Subcutaneous abdominal adipose tissue (tissue), 5 donors: ENCODE measurements at regions not wholly inside any gene's neighbourhood (a gene's known extent, or its start where the extent isn't known, plus 50 kb on each side); places are given as distances from the start of the nearest gene placed in this dataset.

Experiments used
- H3K27ac ChIP-seq: one replicate; pipeline ENCODE4 v1.7.0; 2013; ENCODE audit warnings: low read depth, mild to moderate bottlenecking, inconsistent platforms, low read length, moderate library complexity
- H3K27me3 ChIP-seq, 5 donors: one replicate each; pipeline ENCODE4 v1.7.0; 2013; ENCODE audit warnings: low read length in 5 of 5, inconsistent platforms in 1 of 5; ENCODE audit not compliant: control insufficient read depth in 5 of 5, insufficient read depth in 4 of 5
- H3K36me3 ChIP-seq, 5 donors: one replicate each; pipeline ENCODE4 v1.7.0; 2013; ENCODE audit warnings: low read length in 5 of 5; ENCODE audit not compliant: control insufficient read depth in 5 of 5, insufficient read depth in 5 of 5
- H3K4me1 ChIP-seq, 5 donors: one replicate each; pipeline ENCODE4 v1.7.0; 2013; ENCODE audit warnings: low read length in 5 of 5, mild to moderate bottlenecking in 3 of 5, moderate library complexity in 1 of 5; ENCODE audit not compliant: control insufficient read depth in 5 of 5, insufficient read depth in 5 of 5
- H3K4me3 ChIP-seq, 5 donors: one replicate each; pipeline ENCODE4 v1.7.0; 2013; ENCODE audit warnings: low read length in 5 of 5, low read depth in 1 of 5
- H3K9ac ChIP-seq, 5 donors: one replicate each; pipeline ENCODE4 v1.7.0; 2013; ENCODE audit warnings: low read length in 5 of 5, mild to moderate bottlenecking in 4 of 5, moderate library complexity in 3 of 5
- H3K9me3 ChIP-seq, 5 donors: one replicate each; pipeline ENCODE4 v1.7.0; 2013; ENCODE audit warnings: low read length in 5 of 5; ENCODE audit not compliant: control insufficient read depth in 5 of 5
- donor health status: healthy.
- donor health status: healthy.
- donor health status: healthy.
- donor health status: healthy.
- donor health status: healthy.

DNA sequence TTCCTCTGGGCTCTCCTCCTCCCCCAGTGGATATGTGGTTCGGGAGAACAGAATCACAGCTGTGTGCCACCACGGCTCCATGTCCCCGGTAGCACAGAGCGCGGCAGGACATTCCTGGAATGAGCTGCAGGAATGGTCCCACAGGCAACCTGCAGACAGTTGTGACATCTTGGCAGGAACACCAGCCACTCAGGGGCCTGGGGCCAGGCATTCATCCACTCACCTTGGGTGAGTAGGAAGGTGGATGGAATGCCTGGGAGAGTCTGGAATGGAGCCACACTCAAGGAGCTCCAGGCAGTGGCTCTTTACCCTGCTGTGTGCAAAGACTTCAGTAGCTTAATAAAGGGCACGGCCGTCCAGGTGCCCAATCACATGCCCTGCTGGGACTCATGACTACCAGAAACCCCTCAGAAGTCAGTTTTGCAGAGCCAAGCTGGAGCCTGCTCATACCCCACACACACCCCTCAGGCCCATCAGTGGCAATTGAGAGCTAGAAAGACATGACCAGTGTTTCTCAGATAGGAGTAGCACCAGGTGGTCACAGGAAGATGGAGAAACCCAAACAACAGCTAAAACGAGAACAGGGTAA is 117.3 kb upstream of the PRR20G start:
- Histone ChIP-seq H3K4me1 (peaks cover 0 to 5% (median 0%) of the 10 kb centered on the region in 5 donors), H3K27me3 (peaks cover 0 to 9% (median 5%) of the 10 kb centered on the region in 5 donors)

GRCh38 chr3:127404221-127405009 is 116.6 kb upstream of the PRR20G start:
- H3K4me3 ChIP-seq: no peak overlapping the region
- no peak overlapping the region for H3K27ac ChIP-seq
- H3K9ac ChIP-seq: no peak overlapping the region
- H3K27me3 ChIP-seq: peaks cover 0 to 8% (median 2%) of the 10 kb centered on the region in 5 donors
- no peaks in the 10 kb centered on the region for H3K36me3 ChIP-seq
- H3K4me1 ChIP-seq: peaks cover 0 to 5% (median 0%) of the 10 kb centered on the region in 5 donors
- no peaks in the 10 kb centered on the region for H3K9me3 ChIP-seq

More for the DNA sequence above, 117.3 kb upstream of the PRR20G start:
- Histone ChIP-seq H3K36me3 (no peaks in the 10 kb centered on the region), H3K9ac (no peak overlapping the region), H3K9me3 (no peaks in the 10 kb centered on the region), H3K27ac (no peak overlapping the region), H3K4me3 (no peak overlapping the region)

GRCh38 chr3:127403795-127404194 is 115.9 kb upstream of the PRR20G start:
- Histone ChIP-seq H3K27ac (no peak overlapping the region), H3K9me3 (no peaks in the 10 kb centered on the region), H3K4me1 (peaks cover 0 to 5% (median 3%) of the 10 kb centered on the region in 5 donors), H3K27me3 (peaks cover 0 to 3% (median 0%) of the 10 kb centered on the region in 5 donors), H3K36me3 (no peaks in the 10 kb centered on the region), H3K9ac (no peak overlapping the region), H3K4me3 (no peak overlapping the region)

- Histone ChIP-seq H3K27me3 (no peaks in the 10 kb centered on the region), H3K9me3 (no peaks in the 10 kb centered on the region), H3K27ac (no peak overlapping the region), H3K9ac (no peak overlapping the region), H3K4me3 (no peak overlapping the region), H3K4me1 (peaks cover 2 to 36% (median 24%) of the 10 kb centered on the region in 5 donors), H3K36me3 (no peaks in the 10 kb centered on the region)
Measured at GRCh38 chr3:127399154-127399553, 111.3 kb upstream of the PRR20G start.

GRCh38 chr3:127396473-127396872 is 108.6 kb upstream of the PRR20G start:
- H3K9me3 ChIP-seq: peaks cover 0 to 2% (median 0%) of the 10 kb centered on the region in 5 donors
- peaks cover 0 to 9% (median 3%) of the 10 kb centered on the region in 5 donors for H3K27me3 ChIP-seq
- no peak overlapping the region for H3K4me3 ChIP-seq
- no peaks in the 10 kb centered on the region for H3K36me3 ChIP-seq
- no peak overlapping the region for H3K9ac ChIP-seq
- H3K27ac ChIP-seq: no peak overlapping the region
- H3K4me1 ChIP-seq: peaks cover 2 to 36% (median 24%) of the 10 kb centered on the region in 5 donors

GRCh38 chr3:127395663-127396355 is 108.0 kb upstream of the PRR20G start:
- H3K36me3 ChIP-seq: no peaks in the 10 kb centered on the region

DNA sequence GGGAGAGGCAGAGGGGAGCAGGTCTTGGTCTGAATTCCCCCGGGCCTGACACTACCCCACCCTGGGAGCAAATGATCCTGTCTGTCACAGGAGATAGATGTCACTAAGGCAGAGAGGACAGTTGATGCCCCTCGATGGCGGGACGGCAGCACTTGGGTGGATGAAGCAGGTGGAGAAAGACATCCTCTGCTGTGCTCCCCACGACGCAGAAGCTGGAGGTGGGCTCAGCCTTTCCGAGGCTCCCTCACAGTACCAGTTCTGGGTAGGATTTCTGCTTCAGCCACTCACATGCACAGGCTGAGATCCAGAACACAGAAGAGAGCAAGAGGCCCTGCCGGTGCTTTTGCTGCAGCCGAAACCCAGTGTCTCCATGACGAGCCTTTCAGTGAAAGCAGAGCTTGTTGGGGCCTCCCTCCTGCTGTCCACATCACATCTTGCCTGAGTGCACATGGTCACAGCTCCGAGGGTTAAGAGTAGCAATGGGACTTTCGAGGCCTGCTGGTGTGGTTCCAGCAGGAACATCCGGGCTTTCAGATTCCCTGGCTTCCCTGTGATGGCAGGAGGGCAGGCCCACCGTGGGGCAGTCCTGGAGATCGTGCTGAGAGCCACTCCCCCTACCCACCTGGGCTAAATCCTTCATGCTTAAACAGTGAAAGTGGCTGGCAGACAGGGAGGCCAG is 107.3 kb upstream of the PRR20G start:
- Histone ChIP-seq H3K27ac (no peak overlapping the region), H3K9ac (no peak overlapping the region), H3K4me3 (no peak overlapping the region), H3K9me3 (peaks cover 0 to 2% (median 0%) of the 10 kb centered on the region in 5 donors), H3K36me3 (no peaks in the 10 kb centered on the region), H3K4me1 (peaks cover 2 to 36% (median 24%) of the 10 kb centered on the region in 5 donors), H3K27me3 (peaks cover 0 to 15% (median 11%) of the 10 kb centered on the region in 5 donors)

More at GRCh38 chr3:127395663-127396355, 108.0 kb upstream of the PRR20G start:
- peaks cover 2 to 36% (median 24%) of the 10 kb centered on the region in 5 donors for H3K4me1 ChIP-seq
- H3K4me3 ChIP-seq: no peak overlapping the region
- peaks cover 0 to 2% (median 0%) of the 10 kb centered on the region in 5 donors for H3K9me3 ChIP-seq
- no peak overlapping the region for H3K27ac ChIP-seq
- H3K27me3 ChIP-seq: peaks cover 0 to 11% (median 8%) of the 10 kb centered on the region in 5 donors
- no peak overlapping the region for H3K9ac ChIP-seq

- Histone ChIP-seq H3K9ac (no peak overlapping the region), H3K4me1 (peaks cover 2 to 32% (median 22%) of the 10 kb centered on the region in 5 donors), H3K27ac (no peak overlapping the region), H3K9me3 (peaks cover 0 to 2% (median 0%) of the 10 kb centered on the region in 5 donors), H3K4me3 (no peak overlapping the region), H3K27me3 (peaks cover 0 to 23% (median 16%) of the 10 kb centered on the region in 5 donors), H3K36me3 (no peaks in the 10 kb centered on the region)
Measured at GRCh38 chr3:127394031-127394430, 106.2 kb upstream of the PRR20G start.

DNA sequence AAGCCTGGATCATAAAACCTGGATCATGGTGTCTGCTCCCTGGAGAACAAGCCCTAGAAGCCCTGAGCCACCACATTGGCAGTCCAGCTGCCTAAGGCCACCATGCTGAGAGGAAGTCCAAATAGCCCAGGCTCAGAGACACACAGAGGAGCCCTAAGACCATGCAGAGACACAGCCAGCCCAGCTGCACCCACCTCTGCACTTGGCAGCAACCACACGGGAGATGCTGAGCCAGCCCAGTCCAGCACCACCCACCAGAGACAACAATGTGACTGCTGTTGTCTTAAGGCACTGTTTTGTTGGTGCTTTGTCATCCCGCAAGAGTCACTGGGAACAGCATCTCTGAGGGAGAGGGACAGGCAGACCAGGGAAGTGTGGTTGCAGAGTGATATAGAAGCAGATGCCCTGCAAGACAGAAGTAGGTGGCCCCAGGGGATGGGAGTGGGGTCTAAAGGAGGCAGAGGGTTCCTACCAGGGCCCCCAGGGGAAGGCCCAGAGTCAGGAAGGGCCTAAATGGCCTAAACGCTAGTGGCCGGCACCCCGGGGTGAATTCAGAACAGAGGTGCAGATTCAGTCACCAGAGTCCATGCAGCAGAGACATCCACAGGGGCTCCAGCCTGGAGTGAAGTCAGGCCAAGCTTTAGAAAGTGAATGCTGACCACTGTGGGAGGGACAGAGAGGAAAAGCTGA is 105.4 kb upstream of the PRR20G start:
- Histone ChIP-seq H3K9me3 (peaks cover 0 to 2% (median 0%) of the 10 kb centered on the region in 5 donors), H3K36me3 (no peaks in the 10 kb centered on the region), H3K9ac (no peak overlapping the region), H3K4me1 (peaks cover 2 to 26% (median 19%) of the 10 kb centered on the region in 5 donors), H3K27me3 (peaks cover 0 to 23% (median 16%) of the 10 kb centered on the region in 5 donors), H3K27ac (no peak overlapping the region), H3K4me3 (no peak overlapping the region)
